Karpas-422 (cell line): ENCODE measurements at regions not wholly inside any gene's neighbourhood (a gene's known extent, or its start where the extent isn't known, plus 50 kb on each side); places are given as distances from the start of the nearest gene placed in this dataset.
"Not testable (repeated sequence)": the region's sequence is repeated elsewhere in the genome, so short reads cannot be mapped to it uniquely, and the experiment has no call there.

Experiments used
- DNase-seq: peaks from one replicate; pipeline ENCODE4 v3.0.0-alpha.2; 2015
- H2AFZ ChIP-seq: fragments of 200-600 bp; sonication (generic); 2 replicates; pipeline ENCODE4 v1.6.1; 2014; ENCODE audit warnings: antibody characterized with exemption, low read length, mixed read lengths
- H3K27ac ChIP-seq: fragments of 200-600 bp; sonication (generic); 2 replicates; pipeline ENCODE4 v1.5.1; 2014; ENCODE audit warnings: mild to moderate bottlenecking, low read length, moderate library complexity
- H3K27me3 ChIP-seq: fragments of 200-600 bp; sonication (generic); 2 replicates; pipeline ENCODE4 v1.6.1; 2014; ENCODE audit warnings: low read length, mixed read lengths
- H3K36me3 ChIP-seq: fragments of 200-600 bp; sonication (generic); 2 replicates; pipeline ENCODE4 v1.6.1; 2014; ENCODE audit warnings: low read length, mixed read lengths; ENCODE audit not compliant: insufficient read depth
- H3K4me1 ChIP-seq: fragments of 200-600 bp; sonication (generic); 2 replicates; pipeline ENCODE4 v1.6.1; 2014; ENCODE audit warnings: mild to moderate bottlenecking, low read length, mixed read lengths
- H3K4me2 ChIP-seq: fragments of 200-600 bp; sonication (generic); 2 replicates; pipeline ENCODE4 v1.6.1; 2014; ENCODE audit warnings: low read length, low read depth, mild to moderate bottlenecking; ENCODE audit not compliant: poor library complexity, severe bottlenecking
- H3K4me3 ChIP-seq: fragments of 200-600 bp; sonication (generic); 2 replicates; pipeline ENCODE4 v1.5.1; 2014; ENCODE audit warnings: mild to moderate bottlenecking, antibody characterized with exemption, low read length, mixed read lengths
- H3K79me2 ChIP-seq: fragments of 200-600 bp; sonication (generic); 2 replicates; pipeline ENCODE4 v1.6.1; 2014; ENCODE audit warnings: mild to moderate bottlenecking, low read length, mixed read lengths
- H3K9ac ChIP-seq: fragments of 200-600 bp; sonication (generic); 2 replicates; pipeline ENCODE4 v1.6.0; 2014; ENCODE audit warnings: low read length
- H3K9me2 ChIP-seq: fragments of 200-600 bp; sonication (generic), shearing (Covaris generic); replicated peaks from 2 replicates; pipeline ENCODE4 v1.6.0; 2014; ENCODE audit warnings: mild to moderate bottlenecking, low read length, moderate library complexity; ENCODE audit not compliant: insufficient read depth
- H3K9me3 ChIP-seq: fragments of 300-700, 200-600 bp; sonication (generic); 2 replicates; pipeline ENCODE4 v1.6.1; 2014; ENCODE audit warnings: low read length, mixed read lengths
- H4K20me1 ChIP-seq: fragments of 200-600 bp; sonication (generic); 2 replicates; pipeline ENCODE4 v1.6.1; 2014; ENCODE audit warnings: mild to moderate bottlenecking, antibody characterized with exemption, low read length, low read depth; ENCODE audit not compliant: insufficient read depth

DNA sequence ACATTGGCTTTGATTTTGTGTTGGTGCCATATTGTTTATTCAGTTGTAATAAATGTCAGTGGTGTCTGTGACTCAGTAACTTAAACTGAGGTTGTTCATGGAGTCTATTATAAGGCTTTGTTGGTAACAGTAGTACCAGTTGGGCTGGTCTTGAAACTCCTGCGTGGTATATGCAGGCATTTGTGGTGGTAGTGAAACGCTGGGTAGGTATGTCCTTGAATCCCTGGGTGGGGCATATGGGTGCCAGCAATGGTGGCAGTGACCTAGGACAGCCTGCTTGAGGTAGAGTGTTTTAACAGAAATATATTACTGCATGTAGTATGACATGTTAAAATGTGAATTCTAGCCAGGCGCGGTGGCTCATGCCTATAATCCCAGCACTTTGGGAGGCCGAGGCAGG is 1058.5 kb upstream of the SEMA6A start:
- no peaks in the 10 kb centered on the region for H3K79me2 ChIP-seq

DNA sequence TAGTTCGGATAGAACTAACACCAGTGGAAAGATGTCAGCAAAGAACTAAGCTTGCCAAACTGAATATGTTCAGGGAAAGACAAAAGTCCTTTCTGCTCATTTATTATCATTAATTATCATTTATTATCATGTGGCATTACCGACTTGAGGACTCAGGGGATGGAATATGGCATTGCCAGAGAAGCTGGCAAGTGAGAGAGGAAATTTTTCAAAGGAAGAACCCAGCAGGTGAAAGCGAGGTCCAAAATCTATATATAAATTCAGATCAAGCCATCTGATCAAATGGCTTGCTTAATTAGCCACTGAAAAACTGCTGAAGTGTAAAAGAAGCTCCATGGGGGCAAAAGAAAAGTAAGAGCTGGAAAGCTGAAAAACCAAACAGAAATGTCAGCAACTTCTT is 1049.6 kb upstream of the SEMA6A start:
- Histone ChIP-seq H3K9ac (no peak overlapping the region), H3K36me3 (no peaks in the 10 kb centered on the region), H4K20me1 (no peaks in the 10 kb centered on the region), H3K27ac (no peak overlapping the region), H3K9me3 (peaks cover 7% of the 10 kb centered on the region; the same call in 1 of the 2 replicates), H3K27me3 (no peaks in the 10 kb centered on the region), H2AFZ (no peak overlapping the region), H3K79me2 (no peaks in the 10 kb centered on the region), H3K9me2 (no peaks in the 10 kb centered on the region), H3K4me3 (no peak overlapping the region), H3K4me1 (no peaks in the 10 kb centered on the region), H3K4me2 (no peak overlapping the region)
- no peak for DNase-seq

More for the DNA sequence above, 1058.5 kb upstream of the SEMA6A start:
- Histone ChIP-seq H3K9me2 (no peaks in the 10 kb centered on the region), H2AFZ (no peak overlapping the region), H3K4me1 (no peaks in the 10 kb centered on the region), H3K36me3 (no peaks in the 10 kb centered on the region), H3K27me3 (no peaks in the 10 kb centered on the region), H4K20me1 (no peaks in the 10 kb centered on the region), H3K4me3 (no peak overlapping the region), H3K9ac (no peak overlapping the region), H3K4me2 (no peak overlapping the region), H3K27ac (no peak overlapping the region), H3K9me3 (peaks cover 16% of the 10 kb centered on the region)
- no peak for DNase-seq

DNA sequence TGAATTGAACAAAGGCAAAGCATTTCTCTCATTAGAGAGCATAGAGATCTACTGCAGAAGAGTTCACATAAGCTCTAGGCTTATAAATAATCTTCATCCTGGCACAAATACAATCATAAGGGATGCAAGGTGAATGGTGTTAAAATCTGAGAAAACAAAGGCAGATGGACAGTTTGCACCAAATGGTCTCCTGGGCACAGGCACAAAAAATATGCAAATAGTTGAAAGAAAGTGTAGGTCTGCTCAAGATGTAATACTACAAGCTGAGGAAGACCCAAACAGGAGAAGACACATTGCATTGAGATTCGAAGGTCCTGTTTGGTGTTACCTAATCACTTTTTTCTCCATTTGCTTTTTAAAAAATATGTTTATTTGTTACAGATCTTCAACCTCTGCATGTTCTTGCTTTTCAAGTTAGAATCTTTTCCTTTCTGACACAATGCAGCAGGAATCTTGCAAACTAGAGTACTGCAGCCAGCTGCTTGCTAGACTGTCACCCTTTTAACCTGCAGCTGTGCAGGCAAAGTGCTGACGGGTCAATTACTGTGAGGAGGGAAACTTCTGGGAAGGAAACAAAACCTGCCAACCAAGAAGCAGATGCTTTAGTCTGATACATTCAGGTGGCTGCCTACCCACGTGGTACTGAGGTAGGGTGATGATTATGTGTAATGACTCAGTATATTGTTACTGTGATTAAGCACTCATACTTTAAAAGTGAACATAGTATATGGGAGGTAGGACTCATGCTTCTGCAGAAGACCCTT is 1048.6 kb upstream of the SEMA6A start:
- H3K9me3 ChIP-seq = peaks cover 7% of the 10 kb centered on the region; the same call in 1 of the 2 replicates
- no peaks in the 10 kb centered on the region for H3K79me2 ChIP-seq
- no peak overlapping the region for H2AFZ ChIP-seq
- no peaks in the 10 kb centered on the region for H4K20me1 ChIP-seq
- no peak for DNase-seq
- H3K9me2 ChIP-seq = no peaks in the 10 kb centered on the region
- H3K27me3 ChIP-seq = no peaks in the 10 kb centered on the region
- no peaks in the 10 kb centered on the region for H3K36me3 ChIP-seq
- no peak overlapping the region for H3K27ac ChIP-seq
- no peak overlapping the region for H3K4me3 ChIP-seq
- H3K4me1 ChIP-seq = no peaks in the 10 kb centered on the region
- H3K9ac ChIP-seq = no peak overlapping the region
- no peak overlapping the region for H3K4me2 ChIP-seq

DNA sequence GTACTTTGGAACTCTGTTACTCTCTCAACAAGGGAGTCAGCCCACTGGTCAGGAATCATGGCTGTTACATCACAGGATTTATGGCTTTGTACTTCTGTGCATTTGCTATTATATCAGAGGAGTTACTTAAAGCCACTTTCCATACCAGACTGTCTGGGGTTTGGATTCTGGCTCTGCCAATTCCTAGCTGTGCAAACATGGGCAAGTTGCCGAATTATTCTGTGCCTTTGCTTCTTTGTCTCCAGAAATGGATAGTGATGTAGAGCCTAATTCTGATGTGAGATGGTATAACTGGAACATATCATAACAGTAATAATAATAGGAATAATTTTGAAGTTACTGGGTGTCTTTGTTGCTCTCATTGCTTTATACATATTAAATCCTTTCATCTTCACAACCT is 1047.3 kb upstream of the SEMA6A start:
- H3K4me2 ChIP-seq = no peak overlapping the region
- no peak for DNase-seq
- H4K20me1 ChIP-seq = no peaks in the 10 kb centered on the region

DNA sequence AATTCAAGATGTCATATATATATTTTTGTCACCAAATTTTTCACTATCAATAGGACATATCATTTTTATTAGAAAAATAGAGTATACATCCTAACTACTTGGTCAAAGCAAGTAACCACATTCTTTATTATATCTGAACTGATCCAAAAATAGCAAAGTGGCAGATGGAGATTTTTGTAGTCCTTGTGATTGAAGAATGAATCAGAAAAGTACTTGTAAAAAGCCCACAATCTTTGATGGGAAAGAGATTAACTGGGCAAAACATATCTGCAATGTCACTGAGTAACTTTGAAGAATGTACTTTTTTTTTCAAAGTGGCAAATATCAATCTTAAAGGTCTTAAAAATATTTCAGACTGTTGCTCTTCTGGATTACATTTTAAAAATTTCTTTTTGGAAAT is 1040.6 kb upstream of the SEMA6A start:
- no peak overlapping the region for H3K27ac ChIP-seq
- no peaks in the 10 kb centered on the region for H3K9me2 ChIP-seq
- H3K4me3 ChIP-seq = no peak overlapping the region
- no peaks in the 10 kb centered on the region for H4K20me1 ChIP-seq
- H3K4me1 ChIP-seq = no peaks in the 10 kb centered on the region
- peaks cover 3% of the 10 kb centered on the region for H3K9me3 ChIP-seq
- H3K27me3 ChIP-seq = no peaks in the 10 kb centered on the region
- no peak for DNase-seq
- no peak overlapping the region for H3K4me2 ChIP-seq
- no peak overlapping the region for H3K9ac ChIP-seq
- H3K79me2 ChIP-seq = no peaks in the 10 kb centered on the region
- H3K36me3 ChIP-seq = no peaks in the 10 kb centered on the region
- no peak overlapping the region for H2AFZ ChIP-seq

More for the DNA sequence above, 1047.3 kb upstream of the SEMA6A start:
- Histone ChIP-seq H2AFZ (no peak overlapping the region), H3K4me1 (no peaks in the 10 kb centered on the region), H3K9ac (no peak overlapping the region), H3K9me3 (peaks cover 5% of the 10 kb centered on the region), H3K79me2 (no peaks in the 10 kb centered on the region), H3K27me3 (no peaks in the 10 kb centered on the region), H3K27ac (no peak overlapping the region), H3K9me2 (no peaks in the 10 kb centered on the region), H3K36me3 (no peaks in the 10 kb centered on the region), H3K4me3 (no peak overlapping the region)

DNA sequence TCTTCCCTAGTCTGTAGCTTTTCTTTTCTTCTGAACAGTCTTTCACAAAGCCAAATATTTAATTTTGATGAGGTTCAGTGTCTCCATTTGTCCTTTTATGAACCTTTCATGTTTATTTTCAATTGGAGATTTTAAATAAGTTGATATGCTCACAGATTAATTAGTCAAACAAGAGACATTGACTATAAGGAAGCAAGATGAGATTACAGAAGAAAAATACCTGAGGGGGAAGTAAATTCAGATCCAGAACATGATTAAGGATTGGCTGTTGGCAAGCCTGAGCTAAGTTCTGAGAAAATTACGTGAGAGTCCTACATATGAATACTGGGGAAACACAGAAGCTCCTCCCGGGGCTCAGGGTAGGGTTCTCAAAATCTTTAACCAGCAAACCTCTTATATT is 1039.8 kb upstream of the SEMA6A start:
- Histone ChIP-seq H3K9me2 (no peaks in the 10 kb centered on the region), H4K20me1 (no peaks in the 10 kb centered on the region), H3K36me3 (no peaks in the 10 kb centered on the region), H2AFZ (no peak overlapping the region), H3K9me3 (peaks cover 5% of the 10 kb centered on the region), H3K4me3 (no peak overlapping the region), H3K27me3 (no peaks in the 10 kb centered on the region), H3K4me1 (no peaks in the 10 kb centered on the region), H3K27ac (no peak overlapping the region), H3K79me2 (no peaks in the 10 kb centered on the region), H3K4me2 (no peak overlapping the region), H3K9ac (no peak overlapping the region)
- DNase-seq = no peak

DNA sequence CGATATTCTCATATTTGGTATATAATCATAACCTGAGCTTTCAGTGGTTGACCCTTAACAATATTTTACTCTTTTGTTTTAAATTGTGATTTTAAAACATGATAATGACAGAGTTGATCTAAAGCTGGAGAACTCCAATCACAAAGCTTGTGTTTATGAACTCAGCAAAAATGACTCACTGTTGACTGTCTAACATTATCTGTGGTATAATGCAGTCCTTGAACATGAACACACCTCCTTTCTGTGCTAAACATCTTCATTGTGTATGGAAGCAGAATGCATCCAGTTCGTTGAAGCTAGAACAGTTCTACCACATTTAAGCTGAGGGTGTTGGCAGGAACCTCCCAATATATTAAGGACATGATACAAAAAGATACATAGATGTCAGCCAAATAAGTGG is 1030.2 kb upstream of the SEMA6A start:
- Histone ChIP-seq H3K27ac (no peak overlapping the region), H3K9me3 (peaks cover 5% of the 10 kb centered on the region; the same call in 1 of the 2 replicates), H3K4me2 (no peak overlapping the region), H3K79me2 (no peaks in the 10 kb centered on the region), H3K27me3 (no peaks in the 10 kb centered on the region), H3K9ac (no peak overlapping the region), H2AFZ (no peak overlapping the region), H3K4me3 (no peak overlapping the region), H3K36me3 (no peaks in the 10 kb centered on the region), H3K9me2 (no peaks in the 10 kb centered on the region), H3K4me1 (no peaks in the 10 kb centered on the region), H4K20me1 (no peaks in the 10 kb centered on the region)
- DNase-seq = no peak

DNA sequence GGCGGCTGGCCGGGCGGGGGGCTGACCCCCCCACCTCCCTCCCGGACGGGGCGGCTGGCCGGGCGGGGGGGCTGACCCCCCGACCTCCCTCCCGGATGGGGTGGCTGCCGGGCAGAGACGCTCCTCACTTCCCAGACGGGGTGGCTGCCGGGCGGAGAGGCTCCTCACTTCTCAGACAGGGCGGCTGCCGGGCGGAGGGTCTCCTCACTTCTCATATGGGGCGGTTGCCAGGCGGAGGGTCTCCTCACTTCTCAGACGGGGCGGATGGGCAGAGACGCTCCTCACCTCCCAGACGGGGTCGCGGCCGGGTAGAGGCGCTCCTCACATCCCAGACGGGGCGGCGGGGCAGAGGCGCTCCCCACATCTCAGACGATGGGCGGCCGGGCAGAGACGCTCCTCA is 1025.2 kb upstream of the SEMA6A start:
- H3K27me3 ChIP-seq, H3K36me3 ChIP-seq, H3K4me1 ChIP-seq, H4K20me1 ChIP-seq, H3K79me2 ChIP-seq, DNase-seq, H3K9me3 ChIP-seq, H3K9ac ChIP-seq, H2AFZ ChIP-seq, H3K27ac ChIP-seq, H3K4me2 ChIP-seq, H3K4me3 ChIP-seq, H3K9me2 ChIP-seq: not testable (repeated sequence)
